Middle frontal gyrus (tissue), 1 donor: ENCODE measurements at regions not wholly inside any gene's neighbourhood (a gene's known extent, or its start where the extent isn't known, plus 50 kb on each side); places are given as distances from the start of the nearest gene placed in this dataset.
"Not testable (repeated sequence)": the region's sequence is repeated elsewhere in the genome, so short reads cannot be mapped to it uniquely, and the experiment has no call there.

Source experiments
- DNase-seq: peaks from one replicate; pipeline ENCODE4 v3.0.0-alpha.2; 2015; ENCODE audit warnings: low spot score; ENCODE audit errors: extremely low spot score

GRCh38 chr10:80946073-80946472 lies 408.4 kb downstream of the SH2D4B start:
- DNase-seq = no peak

DNA sequence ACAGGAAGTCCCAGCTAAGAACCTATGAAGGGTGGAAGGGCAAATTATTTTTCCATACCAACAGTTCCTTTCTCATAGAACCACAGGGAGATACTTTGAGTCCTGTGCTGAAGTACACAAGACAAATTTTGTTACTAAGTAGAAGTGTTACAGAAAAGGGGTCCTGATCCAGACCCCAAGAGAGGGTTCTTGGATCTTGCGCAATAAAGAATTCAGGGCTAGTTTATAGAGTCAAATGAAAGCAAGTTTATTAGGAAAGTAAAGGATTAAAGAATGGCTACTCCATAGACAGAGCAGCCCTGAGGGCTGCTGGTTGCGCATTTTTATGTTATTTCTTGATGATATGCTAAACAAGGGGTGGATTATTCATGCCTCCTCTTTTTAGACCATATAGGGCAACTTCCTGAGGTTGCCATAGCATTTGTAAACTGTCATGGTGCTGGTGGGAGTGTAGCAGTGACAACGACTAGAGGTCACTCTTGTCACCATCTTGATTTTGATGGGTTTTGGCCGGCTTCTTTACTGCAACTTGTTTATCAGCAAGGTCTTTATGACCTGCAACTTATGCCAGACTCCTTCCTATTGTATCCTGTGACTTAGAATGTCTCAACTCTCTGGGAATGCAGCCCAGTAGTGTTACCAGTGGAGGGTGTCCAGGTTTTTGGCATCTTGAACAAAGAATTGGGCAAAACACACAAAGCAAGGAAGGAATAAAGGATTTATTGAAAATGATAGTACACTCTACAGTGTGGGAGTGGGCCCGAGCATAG lies 409.4 kb downstream of the SH2D4B start:
- DNase-seq = no peak

- no peak for DNase-seq
Observed at GRCh38 chr10:80949785-80950184, 412.1 kb downstream of the SH2D4B start.

- no peak for DNase-seq
Observed at GRCh38 chr10:80952436-80952835, 414.7 kb downstream of the SH2D4B start.

GRCh38 chr10:80957161-80957560 lies 419.5 kb downstream of the SH2D4B start:
- DNase-seq = no peak

- no peak for DNase-seq
Observed at GRCh38 chr10:80964179-80964578, 426.5 kb downstream of the SH2D4B start.

- no peak for DNase-seq
Observed at GRCh38 chr10:80964955-80965614, 427.4 kb downstream of the SH2D4B start.

DNA sequence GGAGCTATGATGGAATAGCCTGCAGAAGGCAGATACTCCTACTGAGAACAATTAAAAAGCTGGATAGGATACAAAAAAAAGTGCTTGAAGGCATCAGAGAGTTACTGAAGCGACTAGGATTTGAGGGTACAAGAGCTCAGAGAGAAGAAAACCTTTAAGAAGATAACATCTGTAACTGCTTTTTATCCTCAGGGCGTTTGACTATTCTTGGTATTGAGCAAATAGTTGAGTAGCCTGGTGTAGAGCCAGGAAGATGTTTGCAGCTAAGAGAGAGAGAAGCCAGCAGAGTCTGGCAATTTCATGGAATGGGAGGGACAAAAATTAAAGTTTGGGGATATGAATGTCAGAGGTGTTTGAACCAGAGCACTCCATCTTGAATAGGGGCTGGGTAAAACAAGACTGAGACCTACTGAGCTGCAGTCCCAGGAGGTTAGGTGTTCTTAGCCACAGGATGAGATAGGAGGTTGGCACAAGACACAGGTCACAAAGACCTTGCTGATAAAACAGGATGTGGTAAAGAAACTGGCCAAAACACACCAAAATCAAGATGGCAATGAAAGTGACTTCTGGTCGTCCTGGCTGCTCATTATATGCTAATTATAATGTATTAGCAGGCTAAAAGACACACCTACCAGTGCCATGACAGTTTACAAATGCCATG lies 428.8 kb downstream of the SH2D4B start:
- no peak for DNase-seq

DNA sequence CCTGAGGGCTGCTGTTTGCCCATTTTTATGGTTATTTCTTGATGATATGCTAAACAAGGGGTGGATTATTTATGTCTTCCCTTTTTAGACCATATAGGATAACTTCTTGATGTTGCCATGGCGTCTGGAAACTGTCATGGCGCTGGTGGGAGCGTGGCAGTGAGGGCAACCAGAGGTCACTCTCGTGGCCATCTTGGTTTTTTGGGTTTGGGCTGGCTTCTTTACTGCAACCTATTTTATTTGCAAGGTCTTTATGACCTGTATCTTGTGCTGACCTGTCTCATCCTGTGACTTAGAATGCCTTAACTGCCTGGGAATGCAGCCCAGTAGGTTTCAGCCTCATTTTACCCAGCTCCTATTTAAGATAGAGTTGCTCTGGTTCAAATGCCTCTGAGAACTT lies 429.7 kb downstream of the SH2D4B start:
- not testable (repeated sequence) for DNase-seq

GRCh38 chr10:80968903-80969302 lies 431.2 kb downstream of the SH2D4B start:
- no peak for DNase-seq

DNA sequence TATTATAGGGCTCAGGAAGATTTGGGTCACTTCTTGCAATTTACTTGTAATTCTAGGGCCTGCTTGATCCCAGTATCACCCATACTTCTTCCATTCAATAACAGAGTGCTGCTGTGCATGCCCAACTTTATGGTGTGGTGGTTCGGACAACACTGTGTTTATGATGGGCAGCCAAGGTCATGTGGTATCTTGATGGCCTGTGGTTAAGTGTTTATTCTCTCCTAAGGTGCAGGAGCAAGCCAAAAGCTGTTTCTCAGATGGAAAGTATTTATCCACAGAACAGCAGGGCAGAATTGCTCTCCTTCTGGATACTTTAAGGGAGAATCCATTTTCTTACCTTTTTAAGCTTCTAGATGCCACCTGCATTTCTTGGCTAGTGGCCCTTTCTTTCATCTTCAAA lies 433.8 kb downstream of the SH2D4B start:
- no peak for DNase-seq

DNA sequence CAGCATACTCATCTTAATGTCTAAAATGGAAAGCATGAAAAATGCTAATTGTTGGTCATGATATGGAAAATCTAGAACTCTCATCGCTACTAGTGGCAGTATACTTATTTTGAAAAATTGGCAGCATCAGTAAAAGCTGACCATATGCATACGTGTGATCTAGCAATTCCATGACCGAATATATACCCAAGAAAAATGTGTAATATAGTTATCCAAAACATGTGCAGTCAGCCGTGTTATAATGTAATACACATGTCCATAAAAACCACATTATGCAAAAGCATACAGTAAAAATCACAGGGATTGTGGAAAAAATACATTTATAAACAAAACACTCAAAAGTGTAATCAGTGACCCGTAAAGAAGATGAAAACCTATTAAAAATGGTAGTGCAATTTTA lies 439.0 kb downstream of the SH2D4B start:
- no peak for DNase-seq

- DNase-seq = no peak
Observed at GRCh38 chr10:80985102-80985501, 447.4 kb downstream of the SH2D4B start.

DNA sequence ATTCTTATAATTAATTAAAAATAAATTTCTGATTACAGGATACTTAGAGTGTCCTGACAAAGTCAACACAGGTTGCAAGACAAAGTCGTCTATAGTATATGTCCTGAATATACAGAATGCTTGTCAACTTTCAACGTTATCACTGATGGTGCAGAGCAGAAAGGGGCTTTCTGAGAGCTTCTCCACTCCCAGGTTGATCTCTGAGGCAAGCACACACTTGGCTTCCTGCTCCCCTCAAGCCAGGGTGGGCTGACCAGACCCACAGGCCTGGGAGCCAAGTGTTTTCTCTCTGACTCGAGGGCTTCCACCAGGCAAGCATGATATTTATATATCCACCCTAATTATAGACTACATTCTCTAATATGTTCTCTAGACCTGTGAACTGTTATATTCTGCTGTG lies 448.9 kb downstream of the SH2D4B start:
- DNase-seq = no peak

DNA sequence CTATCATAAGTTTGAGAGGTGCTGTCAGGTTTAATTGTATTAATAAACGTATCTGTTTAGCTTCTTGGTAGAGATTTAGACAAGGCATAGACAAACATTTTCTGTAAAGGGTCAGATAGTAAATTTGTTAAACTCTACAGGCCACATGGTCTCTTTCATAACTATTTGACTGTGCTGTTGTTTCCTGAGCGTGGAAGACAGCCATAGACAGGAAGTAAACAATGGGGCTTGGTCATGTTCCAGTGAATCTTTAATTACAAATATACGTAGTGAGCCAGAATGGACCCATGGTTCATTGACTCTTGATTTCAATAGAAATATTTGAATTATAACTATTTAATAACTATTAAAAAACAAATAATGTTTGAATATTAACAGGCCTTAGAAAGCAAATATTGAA lies 451.1 kb downstream of the SH2D4B start:
- DNase-seq = no peak

DNA sequence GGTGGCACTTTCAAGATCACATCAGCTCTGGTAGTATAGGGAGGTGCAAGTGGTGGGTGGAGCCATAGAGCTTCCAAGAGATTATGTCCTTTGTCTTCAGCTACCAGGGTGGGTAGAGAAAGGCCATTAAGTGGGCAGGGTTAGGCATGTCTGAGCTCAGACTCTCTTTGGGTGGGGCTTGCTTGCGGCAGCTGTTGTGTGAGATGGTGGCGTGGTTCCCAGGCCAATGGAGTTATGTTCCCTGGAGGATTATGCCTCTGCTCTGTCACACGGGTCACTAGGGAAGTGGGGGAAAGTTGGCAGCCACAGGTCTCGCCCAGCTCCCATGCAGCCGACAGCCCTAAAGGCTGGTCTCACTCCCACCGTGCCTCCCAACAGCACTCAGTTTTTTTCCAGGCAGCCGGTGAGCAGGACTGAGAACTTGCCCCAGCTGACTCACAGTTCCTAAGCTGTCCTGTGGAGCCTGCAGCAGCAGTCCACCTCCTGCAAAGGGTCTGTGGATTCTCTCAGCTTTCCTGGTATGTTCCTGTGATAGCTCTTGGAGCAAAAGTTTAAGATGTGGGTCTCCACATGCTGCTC lies 459.0 kb downstream of the SH2D4B start:
- no peak for DNase-seq

DNA sequence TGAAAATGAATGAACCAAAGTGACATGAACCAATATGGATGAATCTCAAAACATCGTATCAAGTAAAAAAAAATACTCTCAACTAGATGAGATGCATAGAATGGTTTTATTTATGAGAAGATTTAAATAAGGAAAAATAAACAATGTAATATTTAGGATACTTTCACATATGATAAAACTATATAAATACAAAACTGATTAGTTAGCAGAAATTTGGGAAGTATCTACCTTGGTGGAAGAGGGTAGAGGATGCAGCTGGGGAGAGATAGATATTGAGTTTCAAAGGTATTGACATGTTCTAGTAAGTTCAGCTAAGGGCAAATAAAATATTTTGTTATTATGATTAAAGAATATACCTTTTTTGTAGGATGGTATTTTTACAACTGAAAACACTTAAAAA lies 463.1 kb downstream of the SH2D4B start:
- DNase-seq = no peak

DNA sequence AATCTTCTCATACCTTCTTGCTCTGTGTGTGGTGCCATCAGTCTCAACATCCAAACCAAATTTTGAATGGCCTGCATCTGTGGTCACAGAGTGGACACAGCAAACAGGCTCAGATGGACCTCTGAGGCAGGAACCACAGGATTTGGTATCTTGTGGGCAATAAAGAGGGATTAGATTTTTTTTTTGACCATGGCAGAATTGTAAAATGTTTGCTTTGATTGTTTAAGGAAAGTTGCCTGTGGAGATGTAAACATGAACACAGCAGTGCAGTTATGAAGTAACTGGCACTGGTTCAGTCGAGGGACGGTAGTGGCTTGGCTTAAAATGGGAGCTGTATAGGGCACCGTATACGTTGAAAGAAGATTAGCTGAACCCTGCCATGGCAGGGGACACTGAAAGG lies 464.7 kb downstream of the SH2D4B start:
- no peak for DNase-seq

DNA sequence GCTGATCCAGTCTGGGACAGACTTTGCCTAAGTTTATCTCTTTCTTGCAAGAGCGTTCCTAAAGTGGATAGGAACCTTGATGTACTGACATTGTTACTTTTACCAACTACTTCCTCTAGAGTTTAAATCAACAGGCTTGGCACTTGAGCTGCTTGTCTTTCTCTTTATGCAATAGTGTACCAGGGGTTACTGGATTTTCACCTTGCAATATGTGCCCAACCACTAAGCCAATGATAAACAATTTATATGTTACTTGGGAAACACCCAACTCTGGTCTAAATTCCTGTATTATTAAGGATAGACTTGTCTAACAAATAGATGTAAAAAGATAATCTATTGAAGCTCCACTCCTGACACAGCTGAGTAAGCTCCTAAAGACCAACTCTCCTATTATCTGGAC lies 470.2 kb downstream of the SH2D4B start:
- DNase-seq = no peak

GRCh38 chr10:81008726-81009125 lies 471.0 kb downstream of the SH2D4B start:
- DNase-seq = no peak

DNA sequence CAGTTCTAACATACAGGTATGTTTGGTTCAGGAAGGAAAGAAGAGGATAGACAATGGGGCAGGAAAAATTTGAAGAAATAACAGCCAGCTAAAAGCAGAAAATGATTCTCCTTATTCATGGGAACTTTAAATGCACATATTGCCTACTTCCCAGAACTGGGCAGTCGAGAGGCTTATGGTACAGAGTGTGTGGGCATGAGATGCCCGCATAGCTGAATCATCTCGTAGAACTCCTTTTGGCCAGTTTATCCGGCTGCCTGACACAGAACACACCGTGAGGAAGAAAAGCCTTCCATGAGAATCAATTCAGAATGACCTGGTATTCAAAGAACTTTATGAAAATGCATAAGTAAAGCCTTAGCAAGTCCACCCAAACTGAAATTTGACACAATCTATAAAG lies 471.6 kb downstream of the SH2D4B start:
- DNase-seq = no peak

DNA sequence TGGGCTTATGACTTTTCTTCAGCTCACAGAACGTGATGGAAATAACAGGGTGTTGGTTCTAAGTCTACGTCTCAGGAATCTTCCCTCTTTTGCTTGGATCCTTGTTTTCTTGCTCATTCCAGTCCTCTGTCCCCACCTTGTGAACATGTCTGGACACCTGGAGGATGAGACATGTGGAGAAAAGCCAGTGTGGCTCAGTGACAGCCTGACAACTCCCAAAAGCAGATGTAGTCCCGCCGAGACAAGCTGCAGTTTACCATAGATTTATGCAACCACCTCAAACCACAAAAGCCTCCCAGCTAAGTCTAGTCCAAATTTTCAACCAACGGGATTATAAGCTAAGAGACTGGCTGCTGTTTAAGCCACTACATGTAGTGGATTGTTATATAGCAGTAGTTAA lies 476.1 kb downstream of the SH2D4B start:
- DNase-seq = no peak
